ENCODE measurements at regions not wholly inside any gene's neighbourhood (a gene's known extent, or its start where the extent isn't known, plus 50 kb on each side); places are given as distances from the start of the nearest gene placed in this dataset.
"Not testable (repeated sequence)": the region's sequence is repeated elsewhere in the genome, so short reads cannot be mapped to it uniquely, and the experiment has no call there.

DNA sequence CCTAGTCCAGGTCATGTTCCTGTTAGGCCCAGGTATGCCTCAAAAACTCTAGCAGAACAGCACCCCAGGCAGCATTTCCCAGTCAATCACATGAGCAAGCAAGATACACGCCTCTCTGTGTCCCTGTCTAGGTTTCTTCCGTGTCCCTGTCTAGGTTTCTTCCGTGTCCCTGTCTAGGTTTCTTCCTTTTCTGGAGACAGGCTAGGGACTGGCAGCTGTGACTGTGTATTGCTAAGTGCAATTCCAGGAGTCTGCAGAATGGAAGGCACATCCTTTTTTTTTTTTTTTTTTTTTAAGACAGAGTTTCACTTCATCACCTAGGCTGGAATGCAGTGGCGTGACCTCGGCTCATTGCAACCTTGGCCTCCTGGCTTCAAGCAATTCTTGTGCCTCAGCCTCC lies 77.6 kb downstream of the SETD4 start:
- DNase-seq, result no peak

DNA sequence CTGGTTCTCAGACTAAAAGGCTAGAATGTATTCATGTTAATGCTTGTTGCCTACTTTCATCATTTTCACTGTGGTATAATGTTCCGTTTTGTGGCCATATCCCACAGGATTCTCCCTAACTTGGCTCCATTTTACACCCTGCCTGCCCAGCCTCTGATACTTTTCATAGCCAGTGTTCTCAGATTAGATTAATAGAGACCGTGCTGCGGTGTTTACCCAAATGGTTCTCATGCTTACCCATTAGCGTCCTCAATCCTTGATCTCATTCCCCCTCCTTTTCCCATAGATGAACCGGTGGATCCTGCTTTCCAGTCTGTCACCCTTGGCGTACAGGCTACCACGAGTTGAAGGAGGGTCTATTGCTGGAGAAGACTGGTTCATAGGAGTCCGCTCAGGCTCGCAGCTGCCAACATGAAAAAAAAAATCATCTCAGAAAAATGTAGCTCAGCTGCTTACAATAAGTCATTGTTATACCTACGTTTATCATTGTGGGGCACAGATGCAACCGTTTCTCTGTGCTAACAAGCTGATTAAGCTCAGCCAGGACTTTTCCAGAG lies 78.7 kb downstream of the SETD4 start:
- DNase-seq, result no peak

DNA sequence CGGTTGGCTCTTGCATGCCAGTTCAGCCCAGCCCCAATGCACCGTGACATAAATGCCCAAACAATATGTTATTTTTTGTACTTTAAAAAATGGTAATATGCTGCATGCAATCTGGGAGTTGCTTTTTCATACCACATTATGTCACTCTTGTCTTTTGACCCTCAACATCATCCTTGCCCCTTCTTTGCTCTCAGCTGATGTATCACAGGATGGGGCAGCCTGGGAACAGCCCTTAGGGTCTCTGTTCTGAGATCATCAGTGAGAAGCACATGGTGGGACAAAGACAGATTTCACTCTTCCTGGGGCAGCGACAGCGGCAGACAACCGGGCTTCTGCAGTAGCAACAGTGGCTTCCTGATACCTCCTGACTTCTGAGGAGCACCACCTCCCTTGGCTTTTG lies 79.5 kb downstream of the SETD4 start:
- no peak for DNase-seq

DNA sequence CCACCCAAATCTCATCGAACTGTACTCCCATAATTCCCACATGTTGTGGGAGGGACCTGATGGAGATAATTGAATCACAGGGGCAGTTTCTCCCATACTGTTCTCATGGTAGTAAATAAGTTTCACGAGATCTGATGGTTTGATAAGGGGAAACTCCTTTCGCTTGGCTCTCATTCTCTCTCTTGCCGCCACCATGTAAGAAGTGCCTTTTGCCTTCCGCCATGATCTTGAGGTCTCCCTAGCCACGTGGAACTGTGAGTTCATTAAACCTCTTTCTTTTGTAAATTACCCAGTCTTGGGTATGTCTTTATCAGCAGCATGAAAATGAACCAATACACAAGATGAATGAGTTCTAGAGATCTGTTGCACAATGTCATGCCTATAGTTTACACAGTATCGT lies 82.5 kb downstream of the SETD4 start:
- not testable (repeated sequence) for DNase-seq

DNA sequence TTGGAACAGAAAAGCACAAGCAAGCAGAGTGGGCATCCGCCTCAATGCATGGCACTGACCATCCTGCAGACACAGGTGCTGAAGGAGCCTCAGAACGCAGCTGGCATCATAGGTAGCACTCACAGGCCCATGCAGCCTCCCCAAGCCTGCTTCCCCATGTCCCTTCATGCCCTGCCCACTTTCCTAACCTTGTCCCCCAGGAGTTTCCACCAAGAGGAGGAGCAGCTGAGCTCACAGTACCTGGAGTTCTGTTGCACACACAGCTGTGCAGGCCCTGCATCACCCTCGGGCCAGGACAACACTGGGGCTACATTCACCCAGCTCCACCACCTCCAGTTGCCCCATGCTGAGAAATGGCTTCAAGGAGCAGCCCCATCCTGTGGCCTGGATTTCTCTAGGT lies 83.4 kb downstream of the SETD4 start:
- DNase-seq, result no peak

DNA sequence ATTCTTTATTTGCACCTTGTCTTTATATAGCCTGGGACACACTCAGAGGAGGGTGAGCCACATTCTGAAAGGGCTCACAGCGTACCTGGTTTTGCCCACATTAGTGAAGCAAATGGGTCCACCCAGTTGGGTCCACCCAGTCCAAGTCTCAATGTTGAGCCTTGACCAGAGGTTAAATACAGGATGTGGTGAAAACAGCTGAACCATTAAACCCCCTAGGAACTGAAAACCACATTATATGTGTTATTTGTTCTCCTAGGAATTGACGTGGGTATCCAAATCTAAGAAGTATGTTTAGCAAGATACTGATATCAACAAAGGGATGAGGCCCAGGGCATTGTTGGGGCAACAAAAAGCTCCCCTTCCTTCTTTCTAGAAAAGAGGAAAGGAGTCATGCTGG lies 83.8 kb downstream of the SETD4 start:
- DNase-seq, result no peak

DNA sequence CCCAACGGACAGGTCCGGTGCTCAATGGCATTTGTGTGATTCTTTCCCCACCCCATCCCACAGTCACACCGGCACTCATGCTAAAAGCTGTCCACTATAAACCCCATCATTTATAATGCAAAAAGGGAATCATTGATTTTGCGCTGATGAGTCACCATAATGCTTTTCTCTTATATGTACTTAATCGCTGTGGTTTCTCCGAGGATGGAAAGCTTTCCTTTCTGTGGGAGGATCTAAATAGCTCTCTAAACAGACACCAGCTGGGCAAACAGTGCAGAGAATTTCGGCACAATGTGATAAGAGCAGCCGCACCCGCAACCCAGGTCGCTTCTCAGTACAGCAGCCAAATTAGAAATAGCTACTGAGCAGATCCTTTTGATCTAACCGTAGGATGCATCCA lies 85.6 kb downstream of the SETD4 start:
- DNase-seq, result no peak

DNA sequence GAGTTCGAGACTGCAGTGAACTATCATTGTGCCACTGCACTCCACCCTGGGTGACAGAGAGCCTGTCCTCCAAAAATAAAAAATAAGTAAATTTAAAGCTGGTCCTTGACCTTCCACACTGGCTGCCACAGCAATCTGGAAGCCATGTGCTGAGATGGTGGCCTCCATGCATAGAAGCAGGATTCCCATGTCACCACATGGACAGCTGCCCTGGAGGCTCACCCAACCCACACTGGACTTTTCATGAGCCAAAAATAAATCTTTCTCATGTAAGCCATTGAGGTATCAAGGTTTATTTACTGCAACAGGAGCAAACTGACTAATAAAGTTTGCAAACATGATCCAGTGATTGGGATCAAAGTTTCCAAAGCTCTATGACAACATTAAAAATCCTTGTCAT lies 88.5 kb downstream of the SETD4 start:
- no peak for DNase-seq

DNA sequence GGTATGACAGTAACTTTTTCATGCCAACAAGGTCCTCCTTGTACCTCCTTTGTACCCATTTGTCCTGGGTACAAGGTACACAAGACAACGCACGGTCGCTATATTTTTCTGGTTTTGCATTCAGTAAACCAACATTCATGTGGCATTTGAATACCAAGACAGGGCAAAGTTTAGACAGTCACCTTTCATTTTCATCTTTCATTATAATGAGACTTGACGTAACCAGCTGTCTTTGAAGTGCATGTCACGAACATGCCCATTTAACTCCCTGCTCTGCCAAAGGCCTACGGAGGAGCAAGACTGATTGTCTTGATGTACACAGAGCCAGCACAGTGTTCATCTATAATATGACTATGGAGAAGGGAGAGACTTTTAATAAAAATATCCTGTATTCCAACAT lies 91.0 kb downstream of the SETD4 start:
- no peak for DNase-seq

DNA sequence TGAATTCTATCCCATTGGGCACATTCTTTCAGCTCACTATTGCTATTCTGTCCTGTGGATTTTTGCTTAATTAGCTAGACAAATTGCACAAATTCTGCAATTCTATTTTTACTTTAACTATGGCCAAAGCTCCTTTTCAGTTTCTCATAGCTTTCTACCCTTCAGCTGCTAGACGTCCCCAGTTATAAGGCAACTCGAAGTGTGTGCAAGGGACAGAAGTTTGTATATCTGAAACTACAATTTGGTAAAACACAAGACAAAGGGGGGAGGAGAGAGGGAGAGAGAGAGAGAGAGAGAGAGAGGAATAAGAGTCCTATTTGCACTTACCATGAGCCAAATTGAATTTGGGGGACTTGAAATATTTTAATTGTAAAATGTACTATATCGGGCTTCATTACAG lies 91.8 kb downstream of the SETD4 start:
- no peak for DNase-seq

DNA sequence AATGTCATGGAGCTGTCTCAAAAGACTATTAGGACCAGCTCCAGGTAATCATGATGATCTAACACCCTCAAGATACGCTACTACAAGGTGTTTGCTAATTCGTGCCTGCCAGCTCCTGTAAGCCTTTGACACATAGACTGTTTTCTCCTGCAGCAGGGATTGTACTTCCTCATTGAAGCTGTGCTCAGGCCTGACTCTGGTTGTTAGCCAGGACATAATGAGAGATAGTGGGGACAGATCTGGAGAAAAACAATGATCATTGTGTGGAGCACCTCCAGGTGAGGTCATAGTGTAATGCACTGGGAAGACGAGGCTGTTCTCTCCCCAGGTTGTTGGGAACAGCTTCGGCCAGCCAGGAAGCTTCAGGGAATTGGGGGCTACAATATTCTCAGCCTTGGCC lies 94.6 kb downstream of the SETD4 start:
- DNase-seq, result no peak

DNA sequence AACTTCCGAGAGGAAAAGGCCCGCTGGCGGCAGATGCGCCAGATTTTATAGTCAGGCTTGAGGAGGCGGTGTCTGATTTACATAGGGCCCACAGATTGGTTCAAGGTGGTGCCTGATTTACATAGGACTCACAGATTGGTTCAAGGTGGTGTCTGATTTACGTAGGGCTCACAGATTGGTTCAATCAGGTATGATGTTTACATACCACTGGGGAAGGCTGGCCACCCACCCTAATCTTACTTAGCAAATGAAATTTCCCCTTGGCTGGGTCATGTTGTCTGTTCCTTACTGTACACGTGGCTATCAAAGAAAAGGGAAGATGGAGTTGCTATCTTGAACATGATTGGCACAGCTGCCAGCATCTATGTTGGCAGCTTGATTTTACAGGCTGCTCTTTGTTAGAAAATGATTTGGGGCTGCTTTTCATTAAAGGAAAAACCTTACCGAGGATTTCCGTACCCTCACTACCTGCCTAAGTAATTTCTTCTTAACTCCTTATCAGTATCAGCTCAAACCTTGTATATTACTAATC lies 96.3 kb downstream of the SETD4 start:
- DNase-seq, result no peak

DNA sequence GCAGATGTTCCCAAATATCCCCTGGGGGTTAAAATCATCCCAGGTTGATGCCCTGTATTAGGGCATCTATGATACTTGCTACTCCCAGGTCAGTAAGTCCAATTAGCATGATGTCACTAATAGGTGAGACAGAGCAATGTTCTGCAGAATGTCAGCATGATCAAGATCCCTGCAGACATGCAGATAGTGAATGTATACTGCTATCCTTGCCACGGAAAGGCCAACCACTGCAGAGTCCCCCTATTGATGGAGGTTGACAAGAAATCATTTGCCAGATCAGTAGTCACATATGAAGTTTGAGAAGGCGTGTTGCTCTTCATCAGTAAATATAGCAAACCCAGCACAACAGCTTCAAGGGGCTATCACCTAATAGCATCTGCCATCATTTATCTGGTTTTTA lies 97.4 kb downstream of the SETD4 start:
- no peak for DNase-seq

DNA sequence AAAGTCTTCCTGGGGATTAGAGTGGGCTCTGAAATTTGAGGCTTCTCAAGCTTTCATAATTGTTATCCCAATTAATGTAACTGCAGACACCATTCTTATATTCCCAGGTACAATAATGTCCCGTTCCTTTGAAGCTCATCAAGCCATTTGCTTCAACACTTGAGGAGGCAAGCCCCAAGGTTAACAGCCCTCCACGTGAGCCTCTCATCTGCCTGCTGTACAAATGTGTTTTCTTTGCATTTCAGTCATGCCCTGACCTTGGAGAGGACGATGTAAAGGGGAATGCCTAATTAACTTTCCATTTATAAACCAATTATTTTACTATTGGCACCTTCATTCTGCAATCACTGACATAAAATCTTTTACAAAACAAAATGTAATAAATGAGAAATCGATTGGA lies 106.3 kb downstream of the SETD4 start:
- DNase-seq, result no peak

DNA sequence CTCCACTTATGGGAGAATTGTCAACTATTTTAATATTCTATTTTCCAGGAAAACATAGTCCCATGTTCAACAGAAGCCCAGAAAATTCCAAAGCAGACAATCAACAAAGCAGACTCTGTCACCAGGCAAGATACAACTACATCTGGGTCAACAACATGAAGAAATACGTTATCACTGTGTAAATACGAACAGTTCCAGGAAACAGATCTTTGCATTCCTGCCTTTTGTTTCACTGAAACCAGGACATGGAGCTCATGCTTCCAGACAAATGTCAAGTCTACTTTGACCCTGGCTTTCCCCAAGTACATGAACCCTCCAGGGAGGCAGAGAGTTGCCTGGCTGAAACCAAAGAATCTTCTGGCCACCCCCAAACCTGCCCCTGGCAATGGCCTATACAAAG lies 106.7 kb downstream of the SETD4 start:
- DNase-seq, result no peak

DNA sequence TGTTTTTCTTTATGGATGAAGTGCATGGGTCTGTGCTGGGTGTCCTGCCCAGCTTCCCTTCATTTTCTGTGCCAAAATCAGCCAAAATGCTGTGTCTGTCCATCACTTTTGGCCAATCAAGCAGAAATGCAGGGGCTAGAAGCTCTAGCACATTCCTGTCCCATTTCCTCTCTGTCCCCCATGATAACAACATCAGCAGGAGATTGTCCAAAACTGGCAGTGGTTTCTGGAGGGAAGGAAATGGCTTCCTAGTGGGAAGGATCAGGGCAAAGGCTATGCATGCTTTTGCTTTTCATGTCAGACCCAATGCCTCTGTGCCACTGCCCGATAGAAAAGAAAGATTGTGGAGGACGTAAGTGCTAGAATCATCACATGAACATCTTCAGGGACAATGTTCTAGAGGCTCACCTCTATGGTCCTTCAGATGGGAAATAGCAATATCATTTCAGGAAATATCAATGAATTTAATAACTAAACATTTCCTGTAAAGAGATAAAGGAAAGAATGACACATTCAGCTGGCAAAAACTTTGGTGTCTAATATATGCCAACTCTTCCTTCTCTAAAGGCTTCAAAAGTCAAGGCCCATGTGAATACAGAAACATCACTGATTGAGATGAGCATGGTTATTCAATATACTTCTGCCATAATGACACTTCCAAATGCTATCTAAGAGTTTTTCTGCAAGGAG lies 107.5 kb downstream of the SETD4 start:
- DNase-seq, result no peak

DNA sequence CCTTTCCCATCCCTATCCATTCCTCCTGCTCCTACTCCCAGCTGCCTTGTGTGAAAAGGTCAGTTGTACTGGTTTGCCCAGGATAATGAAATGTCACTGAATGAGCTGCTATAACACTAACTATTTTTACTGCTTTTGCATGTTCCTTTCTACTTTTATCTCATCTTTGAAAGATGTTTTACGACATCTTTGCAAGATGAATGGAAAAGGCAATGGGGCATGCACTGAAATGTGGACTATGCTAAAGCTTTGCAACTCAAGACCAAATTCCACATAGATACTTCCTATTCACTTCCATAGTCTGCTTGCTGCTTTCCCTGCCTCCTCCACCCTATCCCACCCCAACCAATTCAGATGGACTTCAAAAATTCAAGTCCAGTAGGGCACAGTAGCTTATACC lies 111.3 kb downstream of the SETD4 start:
- no peak for DNase-seq

DNA sequence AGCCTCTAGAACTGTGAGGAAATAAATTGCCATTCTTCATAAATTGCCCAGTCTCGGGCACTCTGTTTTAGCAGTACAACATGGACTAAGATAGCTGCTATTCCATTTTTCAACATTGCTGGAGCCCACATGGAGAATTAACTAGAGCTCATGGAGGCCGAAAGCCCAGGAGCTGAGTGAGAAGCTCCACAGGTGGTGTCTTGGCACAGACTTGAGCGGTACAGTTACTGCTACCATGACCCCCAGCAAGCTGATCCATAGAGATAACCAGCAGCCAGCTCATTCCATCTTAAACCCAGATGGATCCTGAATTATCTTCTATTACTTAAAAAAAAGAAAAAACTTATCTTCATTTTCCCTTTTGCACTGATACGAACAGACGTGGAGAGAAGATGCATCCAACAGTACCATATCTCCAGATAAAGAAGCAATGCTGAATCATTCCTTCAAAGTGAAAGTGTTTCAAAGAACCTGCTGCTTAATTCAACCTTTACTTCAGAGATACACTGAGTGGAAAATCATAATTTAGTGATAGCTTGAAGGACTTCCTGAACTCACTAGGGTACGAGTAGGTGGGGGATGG lies 115.1 kb downstream of the SETD4 start:
- no peak for DNase-seq

DNA sequence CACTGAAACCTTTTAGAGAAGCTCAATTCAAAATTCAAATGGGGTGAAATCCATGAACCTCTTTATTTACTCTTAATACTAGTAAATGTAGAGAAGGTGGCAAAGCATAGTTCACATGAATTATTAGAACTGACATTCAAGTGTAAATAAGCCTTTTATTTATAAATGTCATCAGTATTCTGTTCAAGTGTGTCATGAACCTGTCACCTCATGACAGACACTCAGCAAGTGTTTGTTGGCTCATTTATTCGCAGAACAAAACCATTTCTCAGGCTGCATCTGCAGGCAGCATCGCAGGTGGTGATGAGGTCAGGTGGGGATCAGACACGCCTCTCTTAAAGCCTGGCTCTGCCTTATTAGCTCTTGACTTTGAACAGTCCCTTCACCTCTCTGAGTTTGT lies 116.6 kb downstream of the SETD4 start:
- DNase-seq, result no peak

DNA sequence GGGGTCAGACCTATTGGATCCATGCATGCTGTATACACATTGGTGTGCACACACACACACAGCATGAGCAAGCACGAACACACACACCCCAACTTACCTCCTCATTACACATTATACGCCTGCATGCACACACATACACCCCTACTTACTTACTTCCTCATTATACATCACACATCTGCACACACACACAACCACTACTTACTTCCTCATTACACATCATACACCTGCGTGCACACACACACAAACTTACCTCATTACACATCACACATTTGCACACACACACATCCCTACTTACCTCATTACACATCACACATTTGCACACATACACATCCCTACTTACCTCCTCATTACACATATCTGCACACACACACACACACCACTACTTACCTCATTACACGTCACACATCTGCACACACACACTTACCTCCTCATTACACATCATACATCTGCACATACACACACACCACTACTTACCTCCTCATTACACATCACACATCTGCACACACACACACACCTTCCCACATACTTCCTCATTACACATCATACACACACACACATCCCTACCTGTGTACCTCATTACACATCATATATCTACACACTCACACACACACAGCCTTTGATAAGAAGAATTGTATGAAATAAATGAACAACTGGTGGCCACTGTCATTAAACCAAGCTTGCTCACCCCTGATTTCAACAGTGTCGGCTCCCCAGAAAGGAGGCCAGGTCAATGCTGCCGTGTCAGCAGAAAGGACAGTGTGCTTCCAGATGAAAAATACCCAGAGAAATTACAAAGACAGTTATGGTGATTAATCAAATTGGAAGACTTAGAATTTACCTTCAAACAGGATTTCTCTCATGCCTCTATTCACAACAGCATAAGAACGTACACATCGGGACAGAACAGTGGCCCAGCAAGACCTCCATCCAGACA lies 117.8 kb downstream of the SETD4 start:
- DNase-seq, result no peak

DNA sequence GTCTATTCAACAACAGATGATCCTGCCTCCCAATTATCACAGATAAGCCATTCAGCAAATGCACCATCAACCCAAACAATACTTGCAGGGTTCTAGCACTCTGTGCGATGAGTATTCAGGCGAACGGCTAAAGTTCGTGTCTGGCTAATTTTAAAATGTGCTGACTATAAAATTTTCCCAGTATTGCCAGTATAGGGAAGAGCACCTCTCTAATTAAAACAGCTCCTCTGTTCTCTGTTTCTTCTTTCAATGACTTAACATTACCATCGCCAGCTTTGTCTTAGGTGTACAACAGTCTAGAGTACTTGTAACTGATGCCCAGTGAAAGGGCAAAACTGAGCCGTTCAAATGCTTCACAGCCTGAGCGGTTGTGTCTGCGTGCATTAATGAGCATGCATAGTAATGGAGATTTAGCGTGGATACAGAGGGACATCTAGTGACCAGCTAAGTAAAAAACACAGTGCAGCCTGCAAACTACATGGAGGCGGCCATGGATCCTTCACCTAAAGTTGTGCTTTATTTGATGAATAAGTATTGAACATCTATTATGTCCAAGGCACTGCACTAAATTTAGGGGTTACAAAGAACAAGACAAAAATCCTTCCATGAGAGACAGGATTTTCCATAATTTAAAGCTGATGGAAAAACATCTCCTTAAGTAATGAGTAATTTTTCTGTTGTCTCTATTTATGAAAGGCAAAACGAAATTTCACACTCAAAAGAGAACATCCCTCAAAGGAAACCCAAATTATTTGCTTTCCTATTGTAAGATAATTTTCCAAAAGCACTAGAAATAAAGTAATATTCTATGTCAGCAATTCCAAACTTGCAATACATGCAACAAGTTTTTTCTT lies 120.0 kb downstream of the SETD4 start:
- DNase-seq, result no peak

DNA sequence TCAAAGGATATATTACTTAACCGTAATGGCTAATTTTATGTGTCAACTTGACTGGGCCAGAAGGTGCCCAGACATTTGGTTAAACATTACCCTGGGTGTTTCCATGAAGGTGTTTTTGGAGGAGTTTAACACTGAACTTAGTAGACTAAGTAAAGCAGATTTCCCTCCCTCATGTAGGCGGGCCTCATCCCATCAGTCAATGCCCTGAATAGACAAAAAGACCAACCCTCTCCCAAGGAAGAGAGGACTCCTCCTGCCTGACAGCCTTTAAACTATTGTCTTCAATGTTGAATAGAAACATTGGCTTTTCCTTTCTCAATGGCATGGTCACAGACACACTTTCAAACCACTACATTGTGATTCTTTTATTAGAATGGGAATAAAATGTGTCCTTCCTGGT lies 121.9 kb downstream of the SETD4 start:
- no peak for DNase-seq

DNA sequence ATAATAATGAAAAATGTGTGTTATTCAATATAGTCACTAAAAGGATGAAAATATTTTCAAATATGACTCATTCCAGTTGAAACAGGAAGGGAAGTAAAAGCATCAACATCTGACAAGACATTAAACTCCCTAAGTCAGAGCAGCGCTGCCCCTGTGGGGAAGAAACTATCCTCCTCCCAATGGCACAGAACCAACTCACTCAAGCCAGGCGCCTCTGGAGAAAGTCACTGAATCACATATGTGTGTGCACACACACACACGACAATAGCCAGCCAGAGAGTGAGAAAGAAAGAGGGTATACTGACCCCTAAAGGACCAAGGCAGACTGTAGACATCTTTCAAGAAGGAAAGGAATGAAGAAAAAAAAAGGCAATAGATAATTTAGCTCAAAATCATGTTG lies 126.9 kb downstream of the SETD4 start:
- DNase-seq, result no peak
